Right lobe of liver (tissue), 4 donors: ENCODE measurements at regions not wholly inside any gene's neighbourhood (a gene's known extent, or its start where the extent isn't known, plus 50 kb on each side); places are given as distances from the start of the nearest gene placed in this dataset.

ENCODE experiments used
- CTCF ChIP-seq, 4 donors: fragments of 200-600 bp in 3 of 4; fragments of 450-650 bp in 1 of 4; IDR thresholded peaks; one replicate each; pipeline versions ENCODE4 v1.5.1 to v1.8.0; 2016 to 2022; ENCODE audit warnings: antibody characterized with exemption in 4 of 4, mild to moderate bottlenecking in 2 of 4
- POLR2A ChIP-seq: fragments of 450-650 bp; IDR thresholded peaks from one replicate; pipeline ENCODE4 v1.6.1; 2017; ENCODE audit warnings: antibody characterized with exemption, mild to moderate bottlenecking
- donor health status: DM: no; HTN: no; CAD: no.
- donor health status: DM: no; HTN: no; CAD: no.
- donor health status: DM: no; HTN: yes; CAD: no.

- TF ChIP-seq CTCF (IDR thresholded peaks at IDR 0.05) = no peak
- no peak for TF ChIP-seq POLR2A
Measured at GRCh38 chr4:20443015-20443805, 191.5 kb downstream of the SLIT2 start.
